ENCODE measurements at regions not wholly inside any gene's neighbourhood (a gene's known extent, or its start where the extent isn't known, plus 50 kb on each side); places are given as distances from the start of the nearest gene placed in this dataset.
"Not testable (repeated sequence)": the region's sequence is repeated elsewhere in the genome, so short reads cannot be mapped to it uniquely, and the experiment has no call there.

- no peak overlapping the region for H3K27ac ChIP-seq
- H3K4me3 ChIP-seq = no peak overlapping the region
- no peaks in the 10 kb centered on the region for H3K4me1 ChIP-seq
- intact Hi-C loops (cut with DNase I) = no loop called here
- H3K36me3 ChIP-seq = no peaks in the 10 kb centered on the region
- no peak for DNase-seq
- H3K27me3 ChIP-seq = no peaks in the 10 kb centered on the region
- no peaks in the 10 kb centered on the region for H3K9me3 ChIP-seq
- no peak for TF ChIP-seq POLR2AphosphoS5 (IDR thresholded peaks at IDR 0.05)
- TF ChIP-seq EP300 (IDR thresholded peaks at IDR 0.05) = no peak
- TF ChIP-seq CTCF (IDR thresholded peaks at IDR 0.05) = no peak
- no peak for TF ChIP-seq POLR2A (IDR thresholded peaks at IDR 0.05)
These were observed 484.9 kb upstream of the MAN1A1 start for GRCh38 chr6:119834418-119834817.

GRCh38 chr6:119832411-119832810 lies 482.9 kb upstream of the MAN1A1 start:
- no peaks in the 10 kb centered on the region for H3K27me3 ChIP-seq
- no peak overlapping the region for H3K27ac ChIP-seq
- H3K36me3 ChIP-seq = no peaks in the 10 kb centered on the region
- 20 to 71% methylated on average over 1 of the region's 1 CpG for WGBS, 2 donors
- no peak for DNase-seq
- H3K4me3 ChIP-seq = no peak overlapping the region
- no peaks in the 10 kb centered on the region for H3K9me3 ChIP-seq
- intact Hi-C loops (cut with DNase I) = no loop called here
- no peaks in the 10 kb centered on the region for H3K4me1 ChIP-seq
- TF ChIP-seq POLR2A (IDR thresholded peaks at IDR 0.05) (no peak), CTCF (IDR thresholded peaks at IDR 0.05) (no peak), POLR2AphosphoS5 (IDR thresholded peaks at IDR 0.05) (no peak)

- WGBS, 2 donors = 57 to 85% methylated on average over 5 of the region's 5 CpGs
- TF ChIP-seq POLR2A (IDR thresholded peaks at IDR 0.05) (no peak), CTCF (IDR thresholded peaks at IDR 0.05) (no peak)
These were observed 481.1 kb upstream of the MAN1A1 start for GRCh38 chr6:119830494-119831295.

GRCh38 chr6:119830069-119830468 lies 480.5 kb upstream of the MAN1A1 start:
- H3K9me3 ChIP-seq = no peaks in the 10 kb centered on the region
- WGBS, 2 donors = 79 to 93% methylated on average over 1 of the region's 1 CpG
- TF ChIP-seq POLR2A (IDR thresholded peaks at IDR 0.05) (no peak), EP300 (IDR thresholded peaks at IDR 0.05) (no peak), CTCF (IDR thresholded peaks at IDR 0.05) (no peak), POLR2AphosphoS5 (IDR thresholded peaks at IDR 0.05) (no peak)

More at GRCh38 chr6:119830494-119831295, 481.1 kb upstream of the MAN1A1 start:
- DNase-seq = no peak
- Histone ChIP-seq H3K27ac (no peak overlapping the region), H3K4me3 (no peak overlapping the region), H3K36me3 (no peaks in the 10 kb centered on the region), H3K9me3 (no peaks in the 10 kb centered on the region), H3K4me1 (no peaks in the 10 kb centered on the region), H3K27me3 (no peaks in the 10 kb centered on the region)
- intact Hi-C loops (cut with DNase I) = no loop called here

GRCh38 chr6:119829499-119829898 lies 479.9 kb upstream of the MAN1A1 start:
- DNase-seq; H3K27ac ChIP-seq; intact Hi-C loops (cut with DNase I); H3K4me1 ChIP-seq; H3K27me3 ChIP-seq; H3K4me3 ChIP-seq; H3K9me3 ChIP-seq; H3K36me3 ChIP-seq: not testable (repeated sequence)
- WGBS, 2 donors = 92 to 93% methylated on average over 4 of the region's 4 CpGs

More at GRCh38 chr6:119830069-119830468, 480.5 kb upstream of the MAN1A1 start:
- H3K36me3 ChIP-seq = no peaks in the 10 kb centered on the region
- no peak overlapping the region for H3K4me3 ChIP-seq
- H3K27ac ChIP-seq = no peak overlapping the region
- H3K27me3 ChIP-seq = no peaks in the 10 kb centered on the region
- intact Hi-C loops (cut with DNase I) = no loop called here
- DNase-seq = no peak
- H3K4me1 ChIP-seq = no peaks in the 10 kb centered on the region

All from sigmoid colon (tissue), 6 donors.